Smooth muscle cell (in vitro differentiated cells): ENCODE measurements at regions not wholly inside any gene's neighbourhood (a gene's known extent, or its start where the extent isn't known, plus 50 kb on each side); places are given as distances from the start of the nearest gene placed in this dataset.

Source experiments
- DNase-seq: peaks from one replicate; lab custom pipeline; 2025; ENCODE audit not compliant: unreplicated experiment; lab: John Stamatoyannopoulos, UW
- H2AFZ ChIP-seq: fragments of 200-600 bp; sonication (generic); 2 replicates; pipeline ENCODE4 v1.6.0; 2016; ENCODE audit warnings: antibody characterized with exemption, low read depth, mild to moderate bottlenecking
- H3F3A ChIP-seq: fragments of 200-600 bp; sonication (generic); 2 replicates; pipeline ENCODE4 v1.6.0; 2017; ENCODE audit warnings: antibody characterized with exemption, low read depth
- H3K27ac ChIP-seq: fragments of 200-600 bp; sonication (generic); 2 replicates; pipeline ENCODE4 v1.5.1; 2016; ENCODE audit warnings: low read depth, mild to moderate bottlenecking
- H3K27me3 ChIP-seq: fragments of 200-600 bp; sonication (generic); 2 replicates; pipeline ENCODE4 v1.6.1; 2016; ENCODE audit warnings: low read depth, mild to moderate bottlenecking
- H3K36me3 ChIP-seq: fragments of 200-600 bp; sonication (generic); 2 replicates; pipeline ENCODE4 v1.5.1; 2016; ENCODE audit warnings: low read depth
- H3K4me1 ChIP-seq: fragments of 200-600 bp; sonication (generic); 2 replicates; pipeline ENCODE4 v1.5.1; 2016; ENCODE audit warnings: low read depth
- H3K4me2 ChIP-seq: fragments of 200-600 bp; sonication (generic); 2 replicates; pipeline ENCODE4 v1.6.0; 2016; ENCODE audit warnings: mild to moderate bottlenecking
- H3K4me3 ChIP-seq: fragments of 200-600 bp; sonication (generic); 2 replicates; pipeline ENCODE4 v1.5.1; 2016; ENCODE audit warnings: mild to moderate bottlenecking
- H3K79me2 ChIP-seq: fragments of 200-600 bp; sonication (generic); 2 replicates; pipeline ENCODE4 v1.6.0; 2016; ENCODE audit warnings: low read depth, mild to moderate bottlenecking
- H3K9ac ChIP-seq: fragments of 200-600 bp; sonication (generic); 2 replicates; pipeline ENCODE4 v1.6.0; 2016; ENCODE audit warnings: low read depth
- H3K9me3 ChIP-seq: fragments of 200-600 bp; sonication (generic); replicated peaks from 2 replicates; pipeline ENCODE4 v1.5.1; 2016; ENCODE audit warnings: low read depth
- H4K20me1 ChIP-seq: fragments of 200-600 bp; sonication (generic); 2 replicates; pipeline ENCODE4 v1.6.0; 2016; ENCODE audit warnings: low read depth
- WGBS: methylation state at CpG from one replicate; pipeline ENCODE4 v1.1.7; 2016; ENCODE audit warnings: low lambda C conversion rate; 5-methylcytosine and 5-hydroxymethylcytosine counted together
- TF ChIP-seq, protein P1 (sequence below): fragments of 200-600 bp; sonication (generic); IDR thresholded peaks from 2 replicates; pipeline ENCODE4 v1.5.1; 2017; ENCODE audit warnings: borderline replicate concordance, mild to moderate bottlenecking, antibody characterized with exemption; ENCODE audit not compliant: insufficient read depth, poor library complexity, severe bottlenecking

DNA sequence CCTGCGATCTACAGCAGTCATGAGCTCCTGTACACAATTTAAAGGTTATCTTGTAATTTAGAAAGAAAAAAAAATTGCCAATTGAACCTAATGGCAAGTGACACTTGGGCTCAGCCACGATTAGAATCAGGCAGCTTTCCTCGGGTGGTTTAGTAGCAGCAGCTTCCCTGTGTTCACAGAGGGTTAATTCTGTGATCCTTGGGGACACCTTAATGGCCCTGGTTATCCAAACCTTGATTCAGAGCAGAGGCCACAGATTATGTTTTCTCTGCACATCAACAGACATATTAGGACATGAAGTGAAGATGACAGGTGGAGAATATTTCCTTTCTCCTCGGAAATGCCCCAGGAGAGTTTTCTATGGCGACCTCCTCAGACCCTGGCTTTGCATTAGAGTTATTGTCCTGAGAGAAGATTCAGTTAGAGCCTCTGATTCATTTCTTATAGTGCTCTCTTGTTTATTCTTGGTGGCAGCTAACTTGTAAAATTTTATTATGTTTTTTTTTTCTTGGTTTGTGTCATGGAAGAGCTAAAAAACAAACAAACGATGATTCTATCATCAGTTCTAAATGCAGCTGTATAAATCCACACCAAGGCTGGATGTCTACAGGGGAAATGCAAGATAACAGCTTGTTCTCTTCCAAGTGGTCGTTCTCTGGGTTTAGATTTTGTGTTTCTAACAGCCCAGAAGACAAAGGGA, 351.2 kb upstream of the DYNLRB2 start:
- H3K27me3 ChIP-seq = no peaks in the 10 kb centered on the region
- no peaks in the 10 kb centered on the region for H3K4me1 ChIP-seq
- H3K4me3 ChIP-seq = no peak overlapping the region
- H3K36me3 ChIP-seq = no peaks in the 10 kb centered on the region
- no peaks in the 10 kb centered on the region for H3K9me3 ChIP-seq
- TF ChIP-seq, protein P1, sequence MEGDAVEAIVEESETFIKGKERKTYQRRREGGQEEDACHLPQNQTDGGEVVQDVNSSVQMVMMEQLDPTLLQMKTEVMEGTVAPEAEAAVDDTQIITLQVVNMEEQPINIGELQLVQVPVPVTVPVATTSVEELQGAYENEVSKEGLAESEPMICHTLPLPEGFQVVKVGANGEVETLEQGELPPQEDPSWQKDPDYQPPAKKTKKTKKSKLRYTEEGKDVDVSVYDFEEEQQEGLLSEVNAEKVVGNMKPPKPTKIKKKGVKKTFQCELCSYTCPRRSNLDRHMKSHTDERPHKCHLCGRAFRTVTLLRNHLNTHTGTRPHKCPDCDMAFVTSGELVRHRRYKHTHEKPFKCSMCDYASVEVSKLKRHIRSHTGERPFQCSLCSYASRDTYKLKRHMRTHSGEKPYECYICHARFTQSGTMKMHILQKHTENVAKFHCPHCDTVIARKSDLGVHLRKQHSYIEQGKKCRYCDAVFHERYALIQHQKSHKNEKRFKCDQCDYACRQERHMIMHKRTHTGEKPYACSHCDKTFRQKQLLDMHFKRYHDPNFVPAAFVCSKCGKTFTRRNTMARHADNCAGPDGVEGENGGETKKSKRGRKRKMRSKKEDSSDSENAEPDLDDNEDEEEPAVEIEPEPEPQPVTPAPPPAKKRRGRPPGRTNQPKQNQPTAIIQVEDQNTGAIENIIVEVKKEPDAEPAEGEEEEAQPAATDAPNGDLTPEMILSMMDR = no peak
- H3F3A ChIP-seq = no peaks in the 10 kb centered on the region
- H2AFZ ChIP-seq = no peak overlapping the region
- WGBS = 79% methylated on average over 7 of the region's 7 CpGs
- H3K79me2 ChIP-seq = no peaks in the 10 kb centered on the region
- no peaks in the 10 kb centered on the region for H4K20me1 ChIP-seq
- no peak for DNase-seq
- H3K4me2 ChIP-seq = no peak overlapping the region
- no peak overlapping the region for H3K9ac ChIP-seq
- no peak overlapping the region for H3K27ac ChIP-seq

DNA sequence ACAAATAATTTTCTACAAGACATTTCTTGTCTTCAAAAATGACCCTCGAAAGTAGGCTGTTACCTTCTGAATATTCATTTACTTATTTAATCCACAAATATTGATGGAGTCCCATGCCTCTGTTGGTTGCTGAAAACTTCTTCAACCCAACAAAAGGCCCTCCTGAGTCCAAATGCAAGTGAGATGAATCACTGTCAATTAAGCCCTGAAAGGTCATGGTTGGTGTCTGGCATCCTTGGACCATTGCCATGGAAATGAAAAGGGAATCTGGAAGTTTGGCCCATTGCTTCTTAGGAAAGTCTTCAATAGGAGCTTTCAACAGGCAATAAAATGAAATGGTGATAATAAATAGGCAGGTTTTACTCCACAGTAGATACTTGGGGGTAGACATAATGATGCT, 364.7 kb upstream of the DYNLRB2 start:
- Histone ChIP-seq H3K4me1 (peaks cover 5% of the 10 kb centered on the region), H3F3A (no peaks in the 10 kb centered on the region), H3K27ac (no peak overlapping the region)

DNA sequence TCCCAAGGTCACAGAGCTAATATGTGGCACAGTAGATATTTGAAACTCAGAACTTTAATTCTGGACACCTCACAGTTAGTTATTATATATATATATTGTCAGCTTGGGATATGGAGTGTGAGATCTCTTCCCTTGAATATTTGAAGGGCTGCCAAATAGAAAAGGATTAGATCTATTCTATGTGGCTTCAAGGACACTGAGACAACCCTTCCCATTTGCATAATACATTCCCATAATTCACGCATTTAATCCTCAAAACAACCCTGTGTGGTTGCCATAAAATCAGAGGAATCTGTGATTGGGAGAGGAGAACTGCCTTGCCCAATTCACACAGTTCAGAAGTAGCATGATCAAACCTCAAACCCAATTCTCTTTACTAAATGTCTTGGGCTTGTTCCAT, 365.8 kb upstream of the DYNLRB2 start:
- peaks cover 6% of the 10 kb centered on the region for H3K27me3 ChIP-seq
- no peaks in the 10 kb centered on the region for H4K20me1 ChIP-seq
- no peak overlapping the region for H3K9ac ChIP-seq
- peak overlapping the region; percentile 12 for H3K4me2 ChIP-seq
- H3K36me3 ChIP-seq = no peaks in the 10 kb centered on the region
- TF ChIP-seq, protein P1 = no peak
- DNase-seq = no peak
- no peak overlapping the region for H2AFZ ChIP-seq
- H3K27ac ChIP-seq = peak overlapping the region; percentile 82
- WGBS = 70% methylated on average over 1 of the region's 1 CpG
- H3K79me2 ChIP-seq = no peaks in the 10 kb centered on the region
- no peaks in the 10 kb centered on the region for H3F3A ChIP-seq
- no peak overlapping the region for H3K4me3 ChIP-seq
- peaks cover 5% of the 10 kb centered on the region for H3K4me1 ChIP-seq
- no peaks in the 10 kb centered on the region for H3K9me3 ChIP-seq

More for the DNA sequence above, 364.7 kb upstream of the DYNLRB2 start:
- no peak for DNase-seq
- H2AFZ ChIP-seq = no peak overlapping the region
- 87% methylated on average over 1 of the region's 1 CpG for WGBS
- H3K9ac ChIP-seq = no peak overlapping the region
- H3K4me3 ChIP-seq = no peak overlapping the region
- H3K27me3 ChIP-seq = no peaks in the 10 kb centered on the region
- TF ChIP-seq, protein P1 = no peak
- no peaks in the 10 kb centered on the region for H3K36me3 ChIP-seq
- H4K20me1 ChIP-seq = no peaks in the 10 kb centered on the region
- H3K79me2 ChIP-seq = no peaks in the 10 kb centered on the region
- H3K9me3 ChIP-seq = no peaks in the 10 kb centered on the region
- H3K4me2 ChIP-seq = no peak overlapping the region

DNA sequence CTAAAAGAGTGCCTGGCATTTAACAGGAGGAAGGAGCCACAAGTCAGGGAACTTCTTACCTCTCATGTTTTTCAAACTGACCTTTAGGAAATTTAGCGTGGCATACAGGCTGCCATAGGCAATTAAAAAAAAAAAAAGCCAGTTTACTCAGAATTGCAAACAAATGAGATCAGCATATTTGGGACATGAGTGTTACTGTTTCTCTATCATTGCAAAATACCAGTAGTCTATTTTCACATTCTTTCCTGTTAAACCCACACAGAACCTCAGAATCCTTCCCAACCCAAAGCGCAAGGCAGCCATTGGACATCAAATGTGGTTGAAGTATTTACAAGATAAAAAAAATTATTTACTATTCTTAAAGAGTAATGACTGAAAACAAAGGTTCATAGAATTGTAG, 366.4 kb upstream of the DYNLRB2 start:
- DNase-seq = no peak
- Histone ChIP-seq H3K4me3 (no peak overlapping the region), H3K9ac (peak overlapping the region; percentile 55), H3K9me3 (no peaks in the 10 kb centered on the region), H3K27me3 (peaks cover 10% of the 10 kb centered on the region), H3K79me2 (no peaks in the 10 kb centered on the region), H4K20me1 (no peaks in the 10 kb centered on the region), H3K4me2 (peak overlapping the region; percentile 50), H2AFZ (peak overlapping the region; percentile 64), H3F3A (no peaks in the 10 kb centered on the region), H3K36me3 (no peaks in the 10 kb centered on the region), H3K4me1 (peaks cover 5% of the 10 kb centered on the region), H3K27ac (peak overlapping the region; percentile 82)
- TF ChIP-seq, protein P1 = no peak
- WGBS = 14% methylated on average over 2 of the region's 2 CpGs
